HCT116 (cell line): ENCODE measurements at regions not wholly inside any gene's neighbourhood (a gene's known extent, or its start where the extent isn't known, plus 50 kb on each side); places are given as distances from the start of the nearest gene placed in this dataset.

Source experiments
- ATAC-seq: fragments of 200-7000 bp; cut with Tn5 transposase; 2 replicates; pipeline ENCODE4 v1.9.1; 2020; ENCODE audit warnings: mild to moderate bottlenecking, moderate library complexity
- BruUV-seq: library from RNA; stranded (reverse); fragments of 400-500 nt; replicated peaks from 2 replicates; lab custom pipeline; 2021; lab: Mats Ljungman, UMichigan
- CTCF ChIA-PET: fragments of 300-600 bp; sonication (Branson Sonifier 250); formaldehyde crosslinking; loops from one replicate; lab custom pipeline; 2021; ENCODE audit warnings: antibody characterized with exemption; lab: Charles Lee
- POLR2A ChIA-PET: fragments of 300-600, 350-600 bp; sonication (Branson Sonifier 250); formaldehyde crosslinking; loops from one replicate; lab custom pipeline; 2021; ENCODE audit warnings: antibody characterized with exemption; lab: Charles Lee
- RAD21 ChIA-PET, 2 experiments: fragments of 300-600 bp; sonication (Branson Sonifier 250); formaldehyde crosslinking; loops; one replicate each; lab custom pipeline; 2023; ENCODE audit warnings: low total read pairs in 2 of 2; ENCODE audit not compliant: uncharacterized antibody in 2 of 2, unreplicated experiment in 2 of 2, low non-redundant PET in 1 of 2; lab: Charles Lee
- DNase-seq: peaks from one replicate; pipeline ENCODE4 v3.0.0-alpha.2; 2010; ENCODE audit warnings: low read depth, low spot score
- H2AFZ ChIP-seq: fragments of 200-600 bp; shearing (Covaris generic), sonication (generic); 2 replicates; pipeline ENCODE4 v1.6.1; 2017; ENCODE audit warnings: low read depth, mixed run types, mixed read lengths, antibody characterized with exemption, low read length; ENCODE audit not compliant: poor library complexity, severe bottlenecking
- H3K27ac ChIP-seq: 2 replicates; pipeline ENCODE4 v1.5.1; 2012; ENCODE audit warnings: low read depth, low read length
- H3K27me3 ChIP-seq: fragments of 200-600 bp; sonication (generic); 2 replicates; pipeline ENCODE4 v1.6.1; 2016; ENCODE audit warnings: mixed run types, low read length, mixed read lengths; ENCODE audit not compliant: insufficient read depth
- H3K36me3 ChIP-seq, 2 experiments: fragments of 200-500 bp in 1 of 2; fragments of 200-600 bp in 1 of 2; sonication (Bioruptor generic) in 1 of 2; sonication (generic) in 1 of 2; 2 replicates each; pipeline versions ENCODE4 v1.5.1 to v1.6.1; 2014 to 2016; ENCODE audit warnings: low read length in 2 of 2, inconsistent platforms in 1 of 2, mixed read lengths in 1 of 2, mixed run types in 1 of 2; ENCODE audit not compliant: insufficient read depth in 2 of 2, control insufficient read depth in 1 of 2
- H3K4me1 ChIP-seq, 2 experiments: fragments of 200-600 bp in 1 of 2; sonication (generic) in 1 of 2; 2 replicates each; pipeline versions ENCODE4 v1.5.1 to v1.6.1; 2012 to 2017; ENCODE audit warnings: low read length in 2 of 2, inconsistent platforms in 1 of 2, mild to moderate bottlenecking in 1 of 2, mixed read lengths in 1 of 2, mixed run types in 1 of 2, moderate library complexity in 1 of 2; ENCODE audit not compliant: insufficient read depth in 2 of 2, control insufficient read depth in 1 of 2
- H3K4me2 ChIP-seq: fragments of 200-600 bp; sonication (generic); 2 replicates; pipeline ENCODE4 v1.6.1; 2017; ENCODE audit warnings: mixed run types, low read length, mixed read lengths
- H3K4me3 ChIP-seq, 2 experiments: fragments of 200-600 bp in 1 of 2; sonication (generic) in 1 of 2; replicated peaks in 1 of 2; 2 replicates each; pipeline ENCODE4 v1.5.1; 2011 to 2016; ENCODE audit warnings: low read length in 2 of 2, control low read depth in 1 of 2, low read depth in 1 of 2, mild to moderate bottlenecking in 1 of 2, mixed read lengths in 1 of 2, mixed run types in 1 of 2
- H3K79me2 ChIP-seq: fragments of 200-600 bp; sonication (generic); 2 replicates; pipeline ENCODE4 v1.6.1; 2017; ENCODE audit warnings: mild to moderate bottlenecking, mixed run types, low read length, moderate library complexity, mixed read lengths; ENCODE audit not compliant: insufficient read depth
- H3K9ac ChIP-seq: fragments of 200-600 bp; sonication (generic); 2 replicates; pipeline ENCODE4 v1.6.1; 2016; ENCODE audit warnings: low read length, mixed read lengths
- H3K9me2 ChIP-seq: fragments of 200-600 bp; sonication (generic), shearing (Covaris generic); 2 replicates; pipeline ENCODE4 v1.6.1; 2017; ENCODE audit warnings: mixed run types, mild to moderate bottlenecking, moderate library complexity; ENCODE audit not compliant: insufficient read depth
- H3K9me3 ChIP-seq, 2 experiments: fragments of 200-500 bp in 1 of 2; fragments of 200-600 bp in 1 of 2; sonication (Bioruptor generic) in 1 of 2; sonication (generic) in 1 of 2; 2 replicates each; pipeline ENCODE4 v1.6.1; 2014 to 2017; ENCODE audit warnings: low read length in 2 of 2, mixed read lengths in 2 of 2, inconsistent platforms in 1 of 2, low read depth in 1 of 2, mild to moderate bottlenecking in 1 of 2, mixed run types in 1 of 2, moderate library complexity in 1 of 2; ENCODE audit not compliant: control insufficient read depth in 1 of 2, insufficient read depth in 1 of 2
- H4K20me1 ChIP-seq: fragments of 200-600 bp; sonication (generic), shearing (Covaris generic); 2 replicates; pipeline ENCODE4 v1.6.1; 2017; ENCODE audit warnings: mixed run types, mild to moderate bottlenecking, moderate library complexity; ENCODE audit not compliant: insufficient read depth
- ATF3 ChIP-seq: IDR thresholded peaks from 2 replicates; pipeline ENCODE4 v1.6.1; 2012
- CEBPB ChIP-seq: IDR thresholded peaks from 2 replicates; pipeline ENCODE4 v1.6.1; 2012; ENCODE audit warnings: low read depth
- CTCF ChIP-seq, 3 experiments: fragments of 200-600 bp in 1 of 3; sonication (generic) in 1 of 3; IDR thresholded peaks in 2 of 3; conservative IDR thresholded peaks in 1 of 3; 2 replicates each; pipeline ENCODE4 v1.5.1; 2012 to 2017; ENCODE audit warnings: low read depth in 2 of 3, low read length in 2 of 3, antibody characterized with exemption in 1 of 3, borderline replicate concordance in 1 of 3, control low read depth in 1 of 3, mild to moderate bottlenecking in 1 of 3, mixed read lengths in 1 of 3, mixed run types in 1 of 3, moderate library complexity in 1 of 3; ENCODE audit not compliant: insufficient read depth in 1 of 3
- EZH2 ChIP-seq: fragments of 200-600 bp; sonication (generic); IDR thresholded peaks from 2 replicates; pipeline ENCODE4 v1.6.1; 2017; ENCODE audit warnings: antibody characterized with exemption, mixed run types
- MAX ChIP-seq: IDR thresholded peaks from 2 replicates; pipeline ENCODE4 v1.6.1; 2012
- POLR2AphosphoS5 ChIP-seq: IDR thresholded peaks from 2 replicates; pipeline ENCODE4 v1.6.1; 2011; ENCODE audit warnings: mild to moderate bottlenecking, low read depth, low read length, moderate library complexity
- REST ChIP-seq: IDR thresholded peaks from 2 replicates; pipeline ENCODE4 v1.6.1; 2012; ENCODE audit warnings: low read depth
- SP1 ChIP-seq: IDR thresholded peaks from 2 replicates; pipeline ENCODE4 v1.6.1; 2012; ENCODE audit warnings: low read depth
- ZFX ChIP-seq: fragments of 450-650 bp; IDR thresholded peaks from 2 replicates; pipeline ENCODE4 v1.6.1; 2017
- ZNF274 ChIP-seq: fragments of 200-500 bp; sonication (Bioruptor generic); IDR thresholded peaks from 2 replicates; pipeline ENCODE4 v1.6.1; 2014; ENCODE audit warnings: mild to moderate bottlenecking, low read depth, low read length, inconsistent platforms
- intact Hi-C: fragments of 100-400 bp; cut with micrococcal nuclease; formaldehyde crosslinking; loops from 2 replicates; pipeline ENCODE4 v1.10.0; 2022

- Histone ChIP-seq H3K9me2 (no peaks in the 10 kb centered on the region), H3K4me2 (no peak overlapping the region), H3K4me1 (no peaks in the 10 kb centered on the region), H2AFZ (no peak overlapping the region), H3K27me3 (no peaks in the 10 kb centered on the region), H3K9ac (no peak overlapping the region), H3K4me3 (no peak overlapping the region), H3K27ac (no peak overlapping the region), H4K20me1 (no peaks in the 10 kb centered on the region), H3K79me2 (no peaks in the 10 kb centered on the region), H3K9me3 (peaks cover 0 to 4% of the 10 kb centered on the region in 2 experiments; a peak in 2 of 4 replicates), H3K36me3 (no peaks in the 10 kb centered on the region)
- ChIA-PET RAD21 (no interaction called here), POLR2A (no interaction called here), CTCF (no interaction called here)
- TF ChIP-seq REST (no peak), CTCF (IDR thresholded peaks at IDR 0.05 in 2 of 3, conservative IDR thresholded peaks at IDR 0.05 in 1 of 3; ENCODE audit: borderline replicate concordance in 1 of 3, insufficient read depth in 1 of 3, low read depth in 2 of 3, low read length in 2 of 3) (no peak), ATF3 (no peak), SP1 (no peak), MAX (no peak), EZH2 (no peak), ZFX (no peak), CEBPB (no peak), POLR2AphosphoS5 (no peak), ZNF274 (no peak)
- intact Hi-C loops, result no loop called here
- DNase-seq (no peak), ATAC-seq (no peak)
- no TSS peak for BruUV-seq
Observed at GRCh38 chr5:18171684-18172083, 537.4 kb downstream of the TAF11L14 start.
